NCI-H510A treated with DMSO at 0.1 percent for 48 hours (cell line): ENCODE measurements at regions not wholly inside any gene's neighbourhood (a gene's known extent, or its start where the extent isn't known, plus 50 kb on each side); places are given as distances from the start of the nearest gene placed in this dataset.
"Not testable (repeated sequence)": the region's sequence is repeated elsewhere in the genome, so short reads cannot be mapped to it uniquely, and the experiment has no call there.

Experiments used
- DNase-seq: peaks from one replicate; lab custom pipeline; 2025; lab: John Stamatoyannopoulos, UW

GRCh38 chr6:73943930-73944652, 248.1 kb downstream of the CD109 start:
- no peak for DNase-seq

- DNase-seq = no peak
Measured at GRCh38 chr6:73943411-73943810, 247.4 kb downstream of the CD109 start.

GRCh38 chr6:73942592-73943186, 246.7 kb downstream of the CD109 start:
- DNase-seq = no peak

GRCh38 chr6:73941892-73942291, 245.9 kb downstream of the CD109 start:
- DNase-seq = no peak

GRCh38 chr6:73937805-73938204, 241.8 kb downstream of the CD109 start:
- no peak for DNase-seq

- DNase-seq = no peak
Measured at GRCh38 chr6:73932866-73933265, 236.9 kb downstream of the CD109 start.

GRCh38 chr6:73929405-73929804, 233.4 kb downstream of the CD109 start:
- DNase-seq = no peak

- DNase-seq = no peak
Measured at GRCh38 chr6:73927421-73927820, 231.4 kb downstream of the CD109 start.

GRCh38 chr6:73925703-73926102, 229.7 kb downstream of the CD109 start:
- DNase-seq = not testable (repeated sequence)

- DNase-seq = no peak
Measured at GRCh38 chr6:73923905-73924485, 228.0 kb downstream of the CD109 start.

GRCh38 chr6:73903155-73903554, 207.2 kb downstream of the CD109 start:
- DNase-seq = no peak

- DNase-seq = no peak
Measured at GRCh38 chr6:73901986-73902385, 206.0 kb downstream of the CD109 start.

- DNase-seq = no peak
Measured at GRCh38 chr6:73901311-73901710, 205.3 kb downstream of the CD109 start.

GRCh38 chr6:73898599-73898998, 202.6 kb downstream of the CD109 start:
- DNase-seq = no peak

GRCh38 chr6:73893696-73894095, 197.7 kb downstream of the CD109 start:
- no peak for DNase-seq

GRCh38 chr6:73888050-73888449, 192.0 kb downstream of the CD109 start:
- no peak for DNase-seq

GRCh38 chr6:73885393-73885792, 189.4 kb downstream of the CD109 start:
- DNase-seq = no peak

- DNase-seq = no peak
Measured at GRCh38 chr6:73884540-73884939, 188.5 kb downstream of the CD109 start.

GRCh38 chr6:73879501-73880293, 183.7 kb downstream of the CD109 start:
- no peak for DNase-seq

- no peak for DNase-seq
Measured at GRCh38 chr6:73878403-73878802, 182.4 kb downstream of the CD109 start.
